ENCODE measurements at regions not wholly inside any gene's neighbourhood (a gene's known extent, or its start where the extent isn't known, plus 50 kb on each side); places are given as distances from the start of the nearest gene placed in this dataset.

- no peak for TF ChIP-seq POLR2A (IDR thresholded peaks at IDR 0.05)
- TF ChIP-seq, protein P1, sequence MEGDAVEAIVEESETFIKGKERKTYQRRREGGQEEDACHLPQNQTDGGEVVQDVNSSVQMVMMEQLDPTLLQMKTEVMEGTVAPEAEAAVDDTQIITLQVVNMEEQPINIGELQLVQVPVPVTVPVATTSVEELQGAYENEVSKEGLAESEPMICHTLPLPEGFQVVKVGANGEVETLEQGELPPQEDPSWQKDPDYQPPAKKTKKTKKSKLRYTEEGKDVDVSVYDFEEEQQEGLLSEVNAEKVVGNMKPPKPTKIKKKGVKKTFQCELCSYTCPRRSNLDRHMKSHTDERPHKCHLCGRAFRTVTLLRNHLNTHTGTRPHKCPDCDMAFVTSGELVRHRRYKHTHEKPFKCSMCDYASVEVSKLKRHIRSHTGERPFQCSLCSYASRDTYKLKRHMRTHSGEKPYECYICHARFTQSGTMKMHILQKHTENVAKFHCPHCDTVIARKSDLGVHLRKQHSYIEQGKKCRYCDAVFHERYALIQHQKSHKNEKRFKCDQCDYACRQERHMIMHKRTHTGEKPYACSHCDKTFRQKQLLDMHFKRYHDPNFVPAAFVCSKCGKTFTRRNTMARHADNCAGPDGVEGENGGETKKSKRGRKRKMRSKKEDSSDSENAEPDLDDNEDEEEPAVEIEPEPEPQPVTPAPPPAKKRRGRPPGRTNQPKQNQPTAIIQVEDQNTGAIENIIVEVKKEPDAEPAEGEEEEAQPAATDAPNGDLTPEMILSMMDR (IDR thresholded peaks at IDR 0.05) = no peak
These were observed 419.4 kb downstream of the MN1 start for GRCh38 chr22:27381960-27382742.

Data from Peyer's patch (tissue), 4 donors.